Retinal pigment epithelial cell (primary cell): ENCODE measurements at regions not wholly inside any gene's neighbourhood (a gene's known extent, or its start where the extent isn't known, plus 50 kb on each side); places are given as distances from the start of the nearest gene placed in this dataset.
"Not testable (repeated sequence)": the region's sequence is repeated elsewhere in the genome, so short reads cannot be mapped to it uniquely, and the experiment has no call there.

ENCODE experiments used
- DNase-seq: peaks from one replicate; pipeline ENCODE4 v3.0.0-alpha.2; 2010; ENCODE audit warnings: low read depth
- H3K4me3 ChIP-seq: 2 replicates; pipeline ENCODE4 v1.5.1; 2011; ENCODE audit warnings: mild to moderate bottlenecking, low read length, control low read depth, moderate library complexity
- CTCF ChIP-seq: conservative IDR thresholded peaks from 2 replicates; pipeline ENCODE4 v1.5.1; 2011; ENCODE audit warnings: low read depth, low read length, control low read depth, inconsistent platforms

- peak; percentile 73 for DNase-seq
- TF ChIP-seq CTCF, result no peak
- H3K4me3 ChIP-seq, result no peak overlapping the region
These were observed 150.4 kb upstream of the NOCT start for GRCh38 chr4:138864961-138865720.

- DNase-seq, result no peak
- no peak overlapping the region for H3K4me3 ChIP-seq
- no peak for TF ChIP-seq CTCF
These were observed 152.4 kb upstream of the NOCT start for GRCh38 chr4:138863160-138863559.

- DNase-seq, result no peak
- no peak for TF ChIP-seq CTCF
- H3K4me3 ChIP-seq, result no peak overlapping the region
These were observed 154.4 kb upstream of the NOCT start for GRCh38 chr4:138861135-138861534.

GRCh38 chr4:138860357-138860756 lies 155.2 kb upstream of the NOCT start:
- not testable (repeated sequence) for DNase-seq, H3K4me3 ChIP-seq

- DNase-seq, result peak; percentile 41
- no peak overlapping the region for H3K4me3 ChIP-seq
- no peak for TF ChIP-seq CTCF
These were observed 156.3 kb upstream of the NOCT start for GRCh38 chr4:138859254-138859653.

- H3K4me3 ChIP-seq, result no peak overlapping the region
- no peak for DNase-seq
These were observed 157.2 kb upstream of the NOCT start for GRCh38 chr4:138858419-138858818.

GRCh38 chr4:138857416-138857815 lies 158.2 kb upstream of the NOCT start:
- no peak overlapping the region for H3K4me3 ChIP-seq
- no peak for TF ChIP-seq CTCF
- no peak for DNase-seq

More at GRCh38 chr4:138858419-138858818, 157.2 kb upstream of the NOCT start:
- no peak for TF ChIP-seq CTCF
